Motor neuron (in vitro differentiated cells): ENCODE measurements at regions not wholly inside any gene's neighbourhood (a gene's known extent, or its start where the extent isn't known, plus 50 kb on each side); places are given as distances from the start of the nearest gene placed in this dataset.

Experiments
- ATAC-seq, 8 experiments: fragments of 200-7000 bp; cut with Tn5 transposase; replicated peaks in 6 of 8; 2 replicates each; pipeline ENCODE4 v1.8.0; 2021; ENCODE audit warnings: mild to moderate bottlenecking in 8 of 8, moderate library complexity in 8 of 8
- H3K27ac ChIP-seq, 2 donors: fragments of 250-450 bp; sonication (Bioruptor Pico); 2 replicates each; pipeline ENCODE4 v1.9.0; 2021; ENCODE audit warnings: antibody characterized with exemption in 2 of 2, mild to moderate bottlenecking in 2 of 2, moderate library complexity in 1 of 2
- H3K4me1 ChIP-seq, 2 donors: fragments of 250-450 bp; sonication (Bioruptor Pico); replicated peaks in 1 of 2; 2 replicates each; pipeline ENCODE4 v1.6.1; 2021; ENCODE audit warnings: antibody characterized with exemption in 2 of 2, mild to moderate bottlenecking in 2 of 2, moderate library complexity in 1 of 2
- H3K4me3 ChIP-seq, 5 donors: fragments of 250-450 bp; sonication (Bioruptor Pico); 2 replicates each; pipeline ENCODE4 v1.9.0; 2021; ENCODE audit warnings: antibody characterized with exemption in 5 of 5, mild to moderate bottlenecking in 5 of 5, moderate library complexity in 4 of 5
- WGBS, 10 experiments: fragments of 450-650 bp; shearing (Covaris generic); methylation state at CpG; one replicate each; pipeline ENCODE4 v1.0.0; 2022; 5-methylcytosine and 5-hydroxymethylcytosine counted together
- in situ Hi-C, 9 experiments: fragments of 400-800 bp; cut with MboI; loops; one replicate each; pipeline ENCODE4 v1.15.0; 2021; ENCODE audit warnings: low sequenced_read_pairs in 9 of 9, low pct_unique_long_range_greater_than_20kb in 2 of 9; ENCODE audit not compliant: unreplicated experiment in 9 of 9

DNA sequence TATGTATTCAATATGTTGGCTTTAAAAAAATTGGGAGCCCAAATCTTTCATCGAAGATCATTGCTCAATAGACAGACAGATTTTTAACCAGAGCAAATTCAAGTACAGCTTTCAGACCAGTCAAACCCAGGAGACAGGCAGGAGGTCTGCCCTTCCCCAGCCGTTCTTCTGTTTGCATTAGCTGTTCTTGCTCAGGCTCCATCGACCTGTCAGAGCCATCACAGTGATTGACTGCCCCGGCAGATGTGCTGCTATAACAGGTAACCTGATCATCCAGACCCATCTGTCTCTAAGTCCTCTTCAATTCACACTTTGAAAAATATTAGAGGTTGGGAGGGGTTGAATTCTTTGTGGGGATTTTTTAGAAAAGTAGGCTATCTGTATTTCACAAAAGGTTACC, 453.5 kb downstream of the FOXG1 start:
- WGBS, 10 experiments = 18 to 100% (median 40%) methylated on average over 1 to 4 of the region's 4 CpGs; no CpG with 5 or more reads in 5 of the 10 experiments
- H3K4me1 ChIP-seq = peaks cover 15 to 31% of the 10 kb centered on the region in 2 donors
- in situ Hi-C loops = loop anchor here in 3 of 9 experiments (10.0 to 25.0 kb wide), 3 partner anchors 208 to 435 kb away; no protein-coding TSS in a partner anchor
- H3K27ac ChIP-seq = no peak overlapping the region
- no peak overlapping the region for H3K4me3 ChIP-seq
- ATAC-seq = peak in 1 of 8 experiments; percentile 27

DNA sequence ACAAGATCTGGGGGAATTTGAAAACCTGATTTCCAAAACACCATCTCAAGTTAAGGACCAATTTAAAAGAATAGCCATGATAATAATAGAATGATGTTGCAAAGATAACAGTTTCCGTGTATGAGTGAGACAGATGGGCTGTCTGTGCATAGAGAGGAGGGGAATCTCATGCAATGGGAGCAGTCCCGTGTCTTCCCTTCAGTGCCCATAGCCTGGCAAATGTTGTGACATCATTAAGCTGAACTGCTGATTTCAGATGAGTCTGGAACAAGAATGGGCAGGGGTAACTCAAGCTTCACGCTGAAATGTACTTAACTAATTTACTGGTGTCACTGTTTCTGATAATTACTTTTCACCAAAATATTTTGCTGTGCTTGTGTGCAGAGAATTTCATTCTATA, 454.0 kb downstream of the FOXG1 start:
- ATAC-seq = no peak

DNA sequence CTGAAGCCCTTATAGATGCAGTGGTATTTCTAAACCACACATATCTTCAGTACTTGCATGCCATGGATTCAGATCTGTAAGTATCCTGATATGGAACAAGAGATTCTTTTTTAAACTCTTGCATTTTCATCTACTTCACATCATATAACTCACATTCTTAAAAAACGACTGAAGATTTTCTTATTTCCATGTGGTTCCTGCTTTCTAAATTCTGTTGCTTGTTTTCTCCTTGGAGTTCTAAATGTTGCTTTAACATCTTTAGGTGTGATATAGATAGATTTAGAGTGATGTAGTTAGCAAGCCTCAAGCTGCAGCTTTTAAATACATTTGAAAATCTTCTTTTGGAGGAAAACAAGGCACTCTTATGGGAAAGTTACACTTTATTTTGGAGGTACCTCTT, 455.4 kb downstream of the FOXG1 start:
- in situ Hi-C loops = loop anchor here in 3 of 9 experiments (10.0 to 25.0 kb wide), 3 partner anchors 210 to 437 kb away; no protein-coding TSS in a partner anchor
- Histone ChIP-seq H3K4me3 (no peak overlapping the region), H3K4me1 (peaks cover 5 to 17% of the 10 kb centered on the region in 2 donors), H3K27ac (no peak overlapping the region)
- 0 to 43% (median 22%) methylated on average over 1 of the region's 1 CpG; no CpG with 5 or more reads in 3 of the 10 experiments for WGBS, 10 experiments
- ATAC-seq = no peak

More for the DNA sequence above, 454.0 kb downstream of the FOXG1 start:
- Histone ChIP-seq H3K4me3 (no peak overlapping the region), H3K4me1 (peaks cover 15 to 31% of the 10 kb centered on the region in 2 donors), H3K27ac (no peak overlapping the region)
- in situ Hi-C loops = loop anchor here in 3 of 9 experiments (10.0 to 25.0 kb wide), 3 partner anchors 208 to 436 kb away; no protein-coding TSS in a partner anchor
- WGBS, 10 experiments = 40 to 100% (median 83%) methylated on average over 1 to 2 of the region's 3 CpGs; no CpG with 5 or more reads in 3 of the 10 experiments

DNA sequence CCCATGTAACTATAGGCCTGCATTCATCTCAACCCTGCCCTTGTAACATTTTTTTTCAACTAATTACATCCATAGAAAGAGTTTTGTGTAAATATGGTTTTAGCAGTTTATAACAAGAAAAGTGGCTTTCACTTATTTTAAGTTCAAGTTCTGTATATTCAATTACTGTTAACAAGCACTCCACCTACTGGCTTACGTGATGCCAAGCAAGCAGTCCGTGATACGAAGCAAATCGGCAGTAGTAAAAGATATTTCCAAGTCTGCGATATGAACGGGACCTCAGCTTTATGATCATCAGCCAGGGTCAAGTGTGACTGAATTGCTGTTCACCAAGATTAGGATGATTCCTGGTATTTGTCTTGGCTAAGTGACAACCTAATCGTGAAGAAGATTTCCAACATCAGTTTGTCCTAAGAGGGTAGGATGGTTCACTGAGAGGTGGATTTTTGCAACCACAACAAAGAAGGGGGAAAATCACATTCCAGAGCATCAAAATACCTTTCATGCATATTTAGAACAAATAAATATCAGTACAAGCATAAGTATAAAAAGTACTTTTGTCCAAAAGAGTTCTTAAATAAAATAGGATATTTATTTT, 456.2 kb downstream of the FOXG1 start:
- in situ Hi-C loops = loop anchor here in 3 of 9 experiments (10.0 to 25.0 kb wide), 3 partner anchors 210 to 438 kb away; no protein-coding TSS in a partner anchor
- H3K27ac ChIP-seq = no peak overlapping the region
- H3K4me3 ChIP-seq = no peak overlapping the region
- WGBS, 10 experiments = 0 to 23% (median 2%) methylated on average over 1 to 7 of the region's 7 CpGs; no CpG with 5 or more reads in 1 of the 10 experiments
- ATAC-seq = peak in 2 of 8 experiments; percentile 53 to 62
- H3K4me1 ChIP-seq = peaks cover 3 to 10% of the 10 kb centered on the region in 2 donors

DNA sequence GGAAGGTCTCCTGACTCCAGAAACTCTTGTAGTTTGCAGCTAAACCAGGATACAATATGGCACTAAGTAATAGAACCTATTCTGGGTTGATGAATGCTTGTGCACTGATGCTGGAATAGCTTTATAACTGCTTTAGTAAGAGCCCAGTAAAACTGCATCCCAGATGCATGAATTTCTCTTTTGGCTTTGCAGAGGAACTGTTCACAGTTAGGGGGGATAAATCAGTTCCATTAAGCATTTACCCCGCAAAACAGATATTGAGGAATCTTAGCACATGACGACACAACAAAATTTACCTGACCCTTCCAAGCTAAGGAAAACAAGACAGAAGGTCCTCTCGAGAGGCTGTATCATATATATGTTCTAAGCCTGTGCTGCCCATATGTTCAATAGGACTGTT, 457.4 kb downstream of the FOXG1 start:
- Histone ChIP-seq H3K4me1 (peaks cover 3 to 5% of the 10 kb centered on the region in 2 donors), H3K4me3 (no peak overlapping the region), H3K27ac (no peak overlapping the region)
- ATAC-seq = no peak
- in situ Hi-C loops = loop anchor here in 3 of 9 experiments (10.0 to 25.0 kb wide), 3 partner anchors 212 to 439 kb away; no protein-coding TSS in a partner anchor
- 51 to 100% (median 83%) methylated on average over 2 to 3 of the region's 3 CpGs; no CpG with 5 or more reads in 5 of the 10 experiments for WGBS, 10 experiments

DNA sequence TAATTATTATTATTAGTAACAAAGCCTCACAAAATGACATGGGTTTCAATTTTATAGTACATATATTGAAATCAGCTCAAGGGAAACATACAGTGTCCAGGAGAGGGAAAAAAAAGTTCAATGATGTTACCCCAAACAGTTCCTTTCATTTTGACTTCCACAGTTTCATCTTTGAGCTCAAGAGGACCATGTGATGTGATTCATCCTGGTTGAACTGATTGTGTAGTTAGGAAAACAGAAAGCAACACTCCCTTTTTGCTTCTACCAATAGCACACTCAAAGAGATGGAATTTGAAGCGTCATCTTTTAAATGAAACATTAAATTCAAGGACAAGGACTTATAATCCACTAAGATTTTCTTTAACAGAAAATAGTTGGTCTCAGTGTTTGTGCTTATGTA, 461.0 kb downstream of the FOXG1 start:
- in situ Hi-C loops = loop anchor here in 2 of 9 experiments (10.0 to 25.0 kb wide), 3 partner anchors 285 to 465 kb away; partner anchors contain the start of gene FOXG1 (in 1 of the 2)
- 40 to 100% (median 100%) methylated on average over 1 of the region's 1 CpG; no CpG with 5 or more reads in 3 of the 10 experiments for WGBS, 10 experiments
- ATAC-seq = peak in 1 of 8 experiments; percentile 29
- Histone ChIP-seq H3K4me1 (no peaks in the 10 kb centered on the region), H3K4me3 (no peak overlapping the region), H3K27ac (no peak overlapping the region)

DNA sequence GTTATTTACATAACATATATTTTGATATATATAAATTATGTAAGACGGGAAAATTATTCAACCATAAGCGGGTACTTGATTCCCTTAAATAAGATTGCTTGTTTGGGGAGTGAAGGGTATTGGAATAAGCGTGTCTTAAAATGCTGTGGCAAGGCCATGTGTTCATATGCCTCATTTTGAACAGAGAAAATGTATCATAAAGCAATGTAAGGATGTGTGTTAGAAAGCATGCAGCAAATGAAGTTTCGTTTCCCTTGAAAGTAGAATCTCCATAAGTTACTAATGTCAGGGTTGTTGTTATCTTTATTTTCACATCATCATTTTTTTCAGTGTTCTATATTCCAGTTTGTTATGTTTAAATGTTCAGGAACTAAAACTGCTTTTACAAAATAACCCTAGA, 465.6 kb downstream of the FOXG1 start:
- Histone ChIP-seq H3K27ac (no peak overlapping the region), H3K4me3 (no peak overlapping the region), H3K4me1 (no peaks in the 10 kb centered on the region)
- 20 to 96% (median 83%) methylated on average over 2 to 4 of the region's 4 CpGs; no CpG with 5 or more reads in 1 of the 10 experiments for WGBS, 10 experiments
- ATAC-seq = no peak
- in situ Hi-C loops = loop anchor here in 1 of 9 experiments (25.0 kb wide), 2 partner anchors 280 to 470 kb away; partner anchors contain the start of gene FOXG1

DNA sequence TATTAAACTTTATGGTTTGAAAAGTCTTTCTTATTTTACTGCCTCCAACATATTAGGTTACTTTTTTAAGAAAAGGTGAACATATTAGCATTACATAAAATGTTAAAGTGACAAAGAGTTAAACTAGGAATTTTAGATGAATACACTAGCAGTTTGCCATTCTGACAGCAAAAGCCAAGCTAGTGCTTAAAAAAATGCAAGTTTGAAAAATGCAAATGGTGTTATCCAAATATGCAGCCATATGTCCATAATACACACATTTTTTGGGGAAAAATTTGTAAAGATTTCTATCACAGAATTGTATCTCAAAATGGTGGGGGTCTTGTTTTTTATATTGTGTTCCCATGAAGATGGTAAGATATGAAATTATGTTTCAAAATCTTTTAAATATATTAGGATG, 466.1 kb downstream of the FOXG1 start:
- H3K4me3 ChIP-seq = no peak overlapping the region
- H3K27ac ChIP-seq = no peak overlapping the region
- no peak for ATAC-seq
- H3K4me1 ChIP-seq = no peaks in the 10 kb centered on the region
- in situ Hi-C loops = loop anchor here in 1 of 9 experiments (25.0 kb wide), 2 partner anchors 280 to 470 kb away; partner anchors contain the start of gene FOXG1

DNA sequence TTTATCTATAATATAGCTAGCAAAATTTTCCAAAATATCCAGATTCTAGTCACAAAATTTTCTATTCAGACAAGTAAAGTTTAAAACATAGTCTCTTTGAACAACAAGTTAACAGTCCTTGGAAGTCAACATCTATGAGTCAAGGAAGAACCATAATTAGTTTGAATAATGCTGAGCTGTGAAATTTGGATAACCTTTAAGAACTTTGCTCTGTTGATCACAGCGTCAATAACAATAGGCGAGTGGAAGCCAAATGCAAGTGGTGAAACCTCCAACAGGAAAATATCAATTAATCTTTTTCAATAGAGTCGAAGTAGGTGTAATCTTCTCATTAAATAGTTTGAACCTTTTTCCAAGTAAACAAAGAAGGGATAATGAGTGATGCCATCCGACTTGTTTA, 466.6 kb downstream of the FOXG1 start:
- 24 to 89% (median 71%) methylated on average over 2 to 4 of the region's 4 CpGs; no CpG with 5 or more reads in 1 of the 10 experiments for WGBS, 10 experiments
- in situ Hi-C loops = loop anchor here in 1 of 9 experiments (25.0 kb wide), 2 partner anchors 279 to 471 kb away; partner anchors contain the start of gene FOXG1
- no peaks in the 10 kb centered on the region for H3K4me1 ChIP-seq
- no peak overlapping the region for H3K4me3 ChIP-seq
- no peak for ATAC-seq
- no peak overlapping the region for H3K27ac ChIP-seq

DNA sequence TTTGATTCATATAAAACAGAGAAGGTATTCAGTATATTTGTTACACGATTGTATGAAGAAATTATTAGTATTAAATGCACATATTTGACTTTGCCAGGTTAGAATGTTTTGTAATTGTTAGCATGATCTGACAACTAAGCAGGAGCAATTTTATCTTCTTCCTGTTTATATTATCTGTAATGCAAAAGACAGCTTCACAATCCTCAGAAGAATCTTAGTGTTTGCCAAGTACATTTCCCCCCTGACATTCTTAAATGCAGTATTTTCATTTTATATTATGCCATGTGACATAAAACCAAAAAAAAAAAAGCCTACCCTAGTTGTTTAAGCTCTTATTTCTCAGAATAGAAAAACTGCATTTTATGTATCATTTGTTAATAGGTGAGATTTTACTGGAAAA, 469.4 kb downstream of the FOXG1 start:
- H3K27ac ChIP-seq = no peak overlapping the region
- in situ Hi-C loops = loop anchor here in 1 of 9 experiments (25.0 kb wide), 2 partner anchors 276 to 474 kb away; partner anchors contain the start of gene FOXG1
- ATAC-seq = no peak
- H3K4me1 ChIP-seq = no peaks in the 10 kb centered on the region
- WGBS, 10 experiments = 0 to 100% (median 83%) methylated on average over 1 of the region's 1 CpG; no CpG with 5 or more reads in 3 of the 10 experiments
- H3K4me3 ChIP-seq = no peak overlapping the region

DNA sequence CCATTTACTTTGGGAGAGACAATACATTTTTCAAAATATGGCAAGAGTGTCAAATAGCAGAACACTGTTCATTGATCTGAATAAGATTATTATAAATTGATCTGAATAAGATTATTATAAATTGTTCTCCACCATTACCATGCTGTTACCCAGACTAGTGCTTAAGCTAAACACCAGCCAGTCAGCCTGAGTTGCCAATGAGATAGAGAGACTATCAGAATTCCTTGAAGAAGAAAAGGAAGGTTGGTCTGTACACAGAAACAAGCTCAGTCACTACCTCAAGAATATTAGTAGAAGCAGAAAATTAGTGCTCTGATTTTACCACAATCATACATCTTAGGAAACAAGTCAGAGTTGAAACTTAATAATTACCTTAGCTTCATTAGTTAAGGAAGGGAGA, 469.8 kb downstream of the FOXG1 start:
- in situ Hi-C loops = loop anchor here in 1 of 9 experiments (25.0 kb wide), 2 partner anchors 276 to 474 kb away; partner anchors contain the start of gene FOXG1
- Histone ChIP-seq H3K27ac (no peak overlapping the region), H3K4me1 (no peaks in the 10 kb centered on the region), H3K4me3 (no peak overlapping the region)
- ATAC-seq = peak in 1 of 8 experiments; percentile 16

DNA sequence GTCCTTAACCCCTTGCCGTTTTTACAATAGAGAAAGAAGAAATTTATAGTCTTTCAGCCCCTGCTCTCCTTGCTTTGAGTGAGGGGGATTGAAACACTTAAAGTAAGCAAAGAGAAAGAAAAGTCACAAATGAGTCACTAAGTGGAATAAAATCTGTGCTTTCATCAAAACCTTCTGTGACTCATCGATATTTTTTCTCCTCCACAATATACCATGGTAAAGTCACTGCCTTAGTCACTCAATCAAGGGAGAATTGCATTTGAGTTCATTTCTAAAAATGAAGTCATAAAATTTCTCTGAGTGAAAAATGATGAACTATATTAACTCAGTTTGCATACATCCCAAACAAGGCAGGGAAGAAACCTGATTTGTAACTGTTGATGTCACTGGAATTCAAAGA, 470.3 kb downstream of the FOXG1 start:
- H3K4me1 ChIP-seq = no peaks in the 10 kb centered on the region
- 0 to 63% (median 25%) methylated on average over 1 to 2 of the region's 2 CpGs; no CpG with 5 or more reads in 2 of the 10 experiments for WGBS, 10 experiments
- ATAC-seq = peak in 5 of 8 experiments; percentile 32 to 86 (median 79)
- no peak overlapping the region for H3K27ac ChIP-seq
- no peak overlapping the region for H3K4me3 ChIP-seq
- in situ Hi-C loops = loop anchor here in 1 of 9 experiments (25.0 kb wide), 2 partner anchors 275 to 475 kb away; partner anchors contain the start of gene FOXG1

DNA sequence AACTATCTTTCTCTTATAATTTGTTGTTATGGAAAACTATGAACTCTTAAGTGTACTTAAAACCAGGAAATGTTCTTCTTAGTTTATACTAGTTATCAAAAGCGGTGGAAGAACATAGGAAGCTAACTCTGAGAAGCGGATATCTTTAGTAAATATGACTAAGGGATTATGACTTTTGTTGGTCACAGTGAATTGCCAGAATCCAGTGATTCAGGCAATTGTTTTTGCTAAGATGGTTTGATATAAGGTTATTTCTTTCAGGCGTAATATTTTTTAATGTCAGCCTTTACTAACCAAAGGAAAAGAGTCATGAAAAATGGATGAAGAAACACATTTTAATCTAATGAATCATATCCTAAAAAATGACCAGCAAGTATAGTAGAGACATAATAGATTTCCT, 473.5 kb downstream of the FOXG1 start:
- no peak for ATAC-seq
- 6 to 100% (median 92%) methylated on average over 1 to 3 of the region's 3 CpGs for WGBS, 10 experiments
- in situ Hi-C loops = loop anchor here in 1 of 9 experiments (25.0 kb wide), 2 partner anchors 272 to 478 kb away; partner anchors contain the start of gene FOXG1
- Histone ChIP-seq H3K4me1 (peaks cover 0 to 10% of the 10 kb centered on the region in 2 donors), H3K4me3 (no peak overlapping the region), H3K27ac (no peak overlapping the region)
